Thoracic aorta (tissue), 2 donors: ENCODE measurements at regions not wholly inside any gene's neighbourhood (a gene's known extent, or its start where the extent isn't known, plus 50 kb on each side); places are given as distances from the start of the nearest gene placed in this dataset.

ENCODE experiments used
- ATAC-seq: fragments of 150-250 bp; one replicate; pipeline ENCODE4 v1.8.0; 2017; ENCODE audit warnings: low read depth; ENCODE audit not compliant: insufficient number of reproducible peaks, low FRiP score
- DNase-seq: peaks from one replicate; pipeline ENCODE4 v3.0.0-alpha.2; 2020; ENCODE audit warnings: low spot score
- H3K27ac ChIP-seq, 2 donors: fragments of 200-600 bp; sonication (generic); 1 replicate in 1 of 2; 2 replicates in 1 of 2; pipeline ENCODE4 v1.5.1; 2016; ENCODE audit warnings: mild to moderate bottlenecking in 2 of 2, moderate library complexity in 2 of 2
- H3K27me3 ChIP-seq: fragments of 200-600 bp; sonication (generic); replicated peaks from 2 replicates; pipeline ENCODE4 v1.6.0; 2016; ENCODE audit warnings: mild to moderate bottlenecking; ENCODE audit not compliant: insufficient read depth
- H3K36me3 ChIP-seq: fragments of 200-600 bp; sonication (generic); one replicate; pipeline ENCODE4 v1.5.1; 2016
- H3K4me1 ChIP-seq, 2 donors: fragments of 200-600 bp; sonication (generic); 1 replicate in 1 of 2; 2 replicates in 1 of 2; pipeline versions ENCODE4 v1.5.1 to v1.6.0; 2016; ENCODE audit warnings: low read depth in 2 of 2, mild to moderate bottlenecking in 1 of 2; ENCODE audit not compliant: control insufficient read depth in 1 of 2
- H3K4me3 ChIP-seq: fragments of 200-600 bp; sonication (generic); 2 replicates; pipeline ENCODE4 v1.5.1; 2016; ENCODE audit warnings: mild to moderate bottlenecking
- H3K9me3 ChIP-seq: fragments of 200-600 bp; sonication (generic); 2 replicates; pipeline ENCODE4 v1.5.1; 2016
- TF ChIP-seq, protein P1 (sequence below): fragments of 200-600 bp; sonication (generic); IDR thresholded peaks from one replicate; pipeline ENCODE4 v1.5.1; 2019; ENCODE audit warnings: antibody characterized with exemption

DNA sequence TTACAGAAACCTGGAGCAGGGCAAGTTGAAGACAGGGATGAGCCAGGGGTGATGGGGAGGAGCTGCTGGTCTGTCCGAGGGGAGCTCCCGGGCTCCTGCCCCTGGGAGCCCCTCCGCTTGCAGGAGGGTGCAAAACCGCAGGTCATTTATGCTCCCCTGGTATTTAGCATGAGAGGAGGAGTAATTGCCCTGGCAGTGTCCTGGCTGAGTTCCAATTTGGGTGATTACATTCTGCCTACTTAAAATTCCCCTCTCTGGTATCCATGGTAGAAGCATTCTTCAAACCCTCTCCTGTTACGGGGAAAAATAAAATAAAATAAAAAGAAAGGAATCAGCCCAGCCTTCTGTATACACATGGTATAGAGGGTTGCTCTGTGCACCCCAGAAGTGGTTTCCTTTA is 61.7 kb upstream of the VRK1 start:
- DNase-seq = no peak
- no peaks in the 10 kb centered on the region for H3K36me3 ChIP-seq
- peaks cover 5% of the 10 kb centered on the region for H3K27me3 ChIP-seq
- H3K9me3 ChIP-seq = no peaks in the 10 kb centered on the region
- H3K27ac ChIP-seq = no peak overlapping the region
- TF ChIP-seq, protein P1, sequence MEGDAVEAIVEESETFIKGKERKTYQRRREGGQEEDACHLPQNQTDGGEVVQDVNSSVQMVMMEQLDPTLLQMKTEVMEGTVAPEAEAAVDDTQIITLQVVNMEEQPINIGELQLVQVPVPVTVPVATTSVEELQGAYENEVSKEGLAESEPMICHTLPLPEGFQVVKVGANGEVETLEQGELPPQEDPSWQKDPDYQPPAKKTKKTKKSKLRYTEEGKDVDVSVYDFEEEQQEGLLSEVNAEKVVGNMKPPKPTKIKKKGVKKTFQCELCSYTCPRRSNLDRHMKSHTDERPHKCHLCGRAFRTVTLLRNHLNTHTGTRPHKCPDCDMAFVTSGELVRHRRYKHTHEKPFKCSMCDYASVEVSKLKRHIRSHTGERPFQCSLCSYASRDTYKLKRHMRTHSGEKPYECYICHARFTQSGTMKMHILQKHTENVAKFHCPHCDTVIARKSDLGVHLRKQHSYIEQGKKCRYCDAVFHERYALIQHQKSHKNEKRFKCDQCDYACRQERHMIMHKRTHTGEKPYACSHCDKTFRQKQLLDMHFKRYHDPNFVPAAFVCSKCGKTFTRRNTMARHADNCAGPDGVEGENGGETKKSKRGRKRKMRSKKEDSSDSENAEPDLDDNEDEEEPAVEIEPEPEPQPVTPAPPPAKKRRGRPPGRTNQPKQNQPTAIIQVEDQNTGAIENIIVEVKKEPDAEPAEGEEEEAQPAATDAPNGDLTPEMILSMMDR = no peak
- H3K4me3 ChIP-seq = no peak overlapping the region
- no peaks in the 10 kb centered on the region for H3K4me1 ChIP-seq
- no peak for ATAC-seq

DNA sequence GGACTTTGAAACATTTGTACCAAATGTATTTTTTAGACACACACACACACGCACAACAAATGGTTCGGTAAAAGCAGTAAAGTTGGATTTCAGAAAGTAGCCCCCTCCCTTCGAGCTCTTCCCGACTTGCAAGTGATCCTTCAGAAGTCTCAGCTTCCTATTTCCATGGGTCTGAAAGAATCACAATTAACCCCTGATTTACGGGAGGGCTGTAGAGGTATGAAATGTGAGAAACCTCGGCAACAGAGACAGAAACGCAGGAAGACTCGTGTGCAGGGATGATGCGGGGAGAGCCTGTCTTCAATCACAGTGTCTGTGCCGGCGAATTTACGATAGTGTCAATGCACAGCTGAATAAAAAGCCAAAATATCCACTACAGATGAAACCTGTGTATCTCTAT is 60.7 kb upstream of the VRK1 start:
- H3K9me3 ChIP-seq = no peaks in the 10 kb centered on the region
- no peak for DNase-seq
- H3K36me3 ChIP-seq = no peaks in the 10 kb centered on the region
- TF ChIP-seq, protein P1 = no peak
- peaks cover 9% of the 10 kb centered on the region for H3K27me3 ChIP-seq
- no peak overlapping the region for H3K4me3 ChIP-seq
- no peak overlapping the region for H3K27ac ChIP-seq
- peaks cover 2 to 5% of the 10 kb centered on the region in 2 donors for H3K4me1 ChIP-seq
- ATAC-seq = no peak

DNA sequence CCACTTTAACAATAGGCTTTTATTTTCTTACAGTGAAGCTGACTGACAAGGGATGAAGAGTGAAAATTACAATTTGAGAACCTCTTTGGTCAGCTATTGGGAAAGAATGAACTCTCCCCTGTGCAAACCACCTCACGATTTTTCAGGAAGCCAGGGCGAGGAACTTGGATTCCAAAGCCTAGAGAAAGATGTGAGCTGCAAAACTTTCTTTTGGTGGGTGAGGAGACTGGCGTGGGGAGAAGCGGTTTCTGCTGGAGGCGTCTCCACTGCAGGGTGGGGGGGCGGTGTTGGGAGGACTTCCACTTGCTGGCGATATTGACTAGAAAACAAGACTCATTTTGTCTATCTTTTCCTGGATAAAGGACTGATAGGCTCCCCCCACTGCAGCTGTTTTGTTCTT is 59.3 kb upstream of the VRK1 start:
- peaks cover 9% of the 10 kb centered on the region for H3K27me3 ChIP-seq
- no peak overlapping the region for H3K27ac ChIP-seq
- no peak for DNase-seq
- H3K4me1 ChIP-seq = peaks cover 4 to 9% of the 10 kb centered on the region in 2 donors
- H3K4me3 ChIP-seq = no peak overlapping the region
- no peaks in the 10 kb centered on the region for H3K9me3 ChIP-seq
- TF ChIP-seq, protein P1 = no peak
- no peak for ATAC-seq
- no peaks in the 10 kb centered on the region for H3K36me3 ChIP-seq

DNA sequence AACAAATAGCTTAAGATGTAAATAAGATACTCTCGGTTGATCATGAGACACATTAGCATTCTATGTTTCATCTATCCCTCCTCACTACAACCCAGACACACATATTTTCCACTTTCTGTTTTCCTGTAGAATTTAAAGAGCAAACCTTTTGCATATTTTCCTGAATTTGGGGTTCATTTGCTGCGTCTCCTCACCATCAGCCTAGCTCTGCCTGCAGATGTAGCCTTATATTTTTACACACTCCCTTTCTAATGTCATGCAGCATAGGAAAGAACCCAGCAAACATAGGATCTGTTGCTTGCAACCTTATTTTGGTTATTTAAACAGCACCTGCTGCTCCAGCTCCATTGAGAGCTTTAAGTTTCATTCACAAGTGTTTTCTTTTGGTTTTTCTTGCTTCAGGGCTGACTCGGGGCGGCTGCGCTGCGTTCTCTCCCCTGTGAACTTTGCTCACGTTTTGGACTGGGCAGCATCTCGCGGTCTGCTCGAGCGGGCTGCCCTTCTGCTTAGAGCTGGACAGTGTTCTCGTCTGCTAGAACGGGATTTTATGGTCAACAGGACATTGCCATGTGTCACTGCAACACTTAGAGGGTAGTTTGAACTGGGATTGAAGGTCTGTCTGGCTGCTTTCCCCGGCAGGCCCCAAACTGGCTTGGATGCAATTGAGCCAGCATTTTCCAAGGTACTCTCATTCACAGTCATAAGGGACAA is 57.8 kb upstream of the VRK1 start:
- Histone ChIP-seq H3K4me1 (peaks cover 4 to 9% of the 10 kb centered on the region in 2 donors), H3K9me3 (no peaks in the 10 kb centered on the region), H3K27ac (no peak overlapping the region), H3K27me3 (peaks cover 9% of the 10 kb centered on the region), H3K4me3 (no peak overlapping the region), H3K36me3 (no peaks in the 10 kb centered on the region)
- TF ChIP-seq, protein P1 = no peak
- ATAC-seq (no peak), DNase-seq (no peak)

DNA sequence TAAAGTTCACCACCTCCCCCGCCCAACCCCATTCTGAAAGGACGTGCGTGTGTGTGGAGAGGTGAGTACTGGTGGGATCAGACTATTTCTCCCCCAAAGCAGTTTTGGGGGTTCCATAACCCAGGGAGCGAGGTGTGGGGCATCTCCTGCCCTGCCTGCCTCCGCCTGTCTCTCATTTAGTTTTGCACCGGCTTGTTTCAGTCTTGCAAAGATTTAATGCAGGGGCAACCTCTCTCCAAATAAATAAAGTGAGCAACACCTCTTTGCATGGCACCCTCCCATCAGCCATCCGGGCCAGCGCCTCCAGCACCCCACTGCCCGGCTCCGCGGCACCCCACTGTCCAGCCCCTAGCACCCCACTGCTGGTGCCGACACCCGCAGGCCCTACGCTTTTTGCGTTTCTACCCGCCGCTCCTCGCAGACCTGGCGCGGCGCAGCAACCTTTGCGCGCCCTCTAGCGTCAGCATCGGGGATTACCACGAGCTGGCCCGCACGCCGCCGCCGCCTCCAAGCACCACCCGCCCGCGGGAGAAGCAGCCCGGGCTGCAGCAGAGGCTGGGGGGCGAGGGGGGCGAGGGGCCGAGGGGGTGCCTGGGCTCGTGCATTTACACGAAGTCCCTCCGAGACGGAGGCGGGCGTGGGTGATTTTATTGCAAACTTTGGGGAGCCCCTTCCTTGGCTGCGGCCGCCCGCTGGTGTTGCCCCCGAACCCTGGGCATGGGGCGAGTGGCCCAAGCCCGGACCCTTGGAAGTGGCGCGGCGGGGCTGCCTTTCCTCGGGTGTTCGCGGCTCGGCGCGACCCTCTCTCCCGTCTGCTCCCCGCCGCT is 55.8 kb upstream of the VRK1 start:
- ATAC-seq (no peak), DNase-seq (no peak)
- Histone ChIP-seq H3K4me1 (peaks cover 4 to 9% of the 10 kb centered on the region in 2 donors), H3K36me3 (no peaks in the 10 kb centered on the region), H3K9me3 (no peaks in the 10 kb centered on the region), H3K27me3 (peaks cover 9% of the 10 kb centered on the region), H3K27ac (no peak overlapping the region), H3K4me3 (peak overlapping the region; percentile 53)
- TF ChIP-seq, protein P1 = peak; percentile 91
